ENCODE measurements at regions not wholly inside any gene's neighbourhood (a gene's known extent, or its start where the extent isn't known, plus 50 kb on each side); places are given as distances from the start of the nearest gene placed in this dataset.
A peak's percentile ranks its signal among the peaks of the same experiment; 100 is the strongest.
"Not testable (repeated sequence)": the region's sequence is repeated elsewhere in the genome, so short reads cannot be mapped to it uniquely, and the experiment has no call there.

- Histone ChIP-seq H3K9me3 (ENCODE audit: insufficient read depth, low read depth, low read length) (no peaks in the 10 kb centered on the region), H3K4me3 (ENCODE audit: low read length) (no peak overlapping the region), H3K27me3 (ENCODE audit: insufficient read depth, low read length) (no peaks in the 10 kb centered on the region), H3K27ac (ENCODE audit: low read length) (no peak overlapping the region), H3K36me3 (ENCODE audit: insufficient read depth, low read depth, low read length) (no peaks in the 10 kb centered on the region), H3K9ac (ENCODE audit: low read depth, low read length) (no peak overlapping the region), H3K4me1 (ENCODE audit: insufficient read depth, low read length) (no peaks in the 10 kb centered on the region)
These were observed 91.5 kb upstream of the RREB1 start for GRCh38 chr6:7016226-7016625.

- no peak overlapping the region for H3K9ac ChIP-seq (ENCODE audit: low read depth, low read length)
- H3K4me3 ChIP-seq (ENCODE audit: low read length): no peak overlapping the region
- H3K4me1 ChIP-seq (ENCODE audit: insufficient read depth, low read length): no peaks in the 10 kb centered on the region
- no peak overlapping the region for H3K27ac ChIP-seq (ENCODE audit: low read length)
- H3K9me3 ChIP-seq (ENCODE audit: insufficient read depth, low read depth, low read length): no peaks in the 10 kb centered on the region
- no peaks in the 10 kb centered on the region for H3K27me3 ChIP-seq (ENCODE audit: insufficient read depth, low read length)
- H3K36me3 ChIP-seq (ENCODE audit: insufficient read depth, low read depth, low read length): no peaks in the 10 kb centered on the region
These were observed 86.5 kb upstream of the RREB1 start for GRCh38 chr6:7021301-7021700.

GRCh38 chr6:7025861-7026260 lies 81.9 kb upstream of the RREB1 start:
- H3K9ac ChIP-seq (ENCODE audit: low read depth, low read length): no peak overlapping the region

GRCh38 chr6:7028963-7029362 lies 78.8 kb upstream of the RREB1 start:
- H3K9ac ChIP-seq (ENCODE audit: low read depth, low read length); H3K9me3 ChIP-seq (ENCODE audit: insufficient read depth, low read depth, low read length); H3K27ac ChIP-seq (ENCODE audit: low read length); H3K4me1 ChIP-seq (ENCODE audit: insufficient read depth, low read length); H3K27me3 ChIP-seq (ENCODE audit: insufficient read depth, low read length); H3K36me3 ChIP-seq (ENCODE audit: insufficient read depth, low read depth, low read length); H3K4me3 ChIP-seq (ENCODE audit: low read length): not testable (repeated sequence)

More at GRCh38 chr6:7025861-7026260, 81.9 kb upstream of the RREB1 start:
- Histone ChIP-seq H3K9me3 (ENCODE audit: insufficient read depth, low read depth, low read length) (no peaks in the 10 kb centered on the region; the same call in 1 of the 2 replicates), H3K4me3 (ENCODE audit: low read length) (no peak overlapping the region), H3K27ac (ENCODE audit: low read length) (no peak overlapping the region), H3K36me3 (ENCODE audit: insufficient read depth, low read depth, low read length) (no peaks in the 10 kb centered on the region), H3K27me3 (ENCODE audit: insufficient read depth, low read length) (no peaks in the 10 kb centered on the region), H3K4me1 (ENCODE audit: insufficient read depth, low read length) (no peaks in the 10 kb centered on the region)

GRCh38 chr6:7030968-7031367 lies 76.8 kb upstream of the RREB1 start:
- H3K36me3 ChIP-seq (ENCODE audit: insufficient read depth, low read depth, low read length); H3K27me3 ChIP-seq (ENCODE audit: insufficient read depth, low read length); H3K9me3 ChIP-seq (ENCODE audit: insufficient read depth, low read depth, low read length); H3K4me3 ChIP-seq (ENCODE audit: low read length); H3K4me1 ChIP-seq (ENCODE audit: insufficient read depth, low read length); H3K9ac ChIP-seq (ENCODE audit: low read depth, low read length); H3K27ac ChIP-seq (ENCODE audit: low read length): not testable (repeated sequence)

- H3K36me3 ChIP-seq (ENCODE audit: insufficient read depth, low read depth, low read length): no peaks in the 10 kb centered on the region
- no peak overlapping the region for H3K4me3 ChIP-seq (ENCODE audit: low read length)
- H3K4me1 ChIP-seq (ENCODE audit: insufficient read depth, low read length): no peaks in the 10 kb centered on the region; the same call in 1 of the 2 replicates
- no peak overlapping the region for H3K27ac ChIP-seq (ENCODE audit: low read length)
- no peak overlapping the region for H3K9ac ChIP-seq (ENCODE audit: low read depth, low read length)
- no peaks in the 10 kb centered on the region for H3K27me3 ChIP-seq (ENCODE audit: insufficient read depth, low read length)
- H3K9me3 ChIP-seq (ENCODE audit: insufficient read depth, low read depth, low read length): no peaks in the 10 kb centered on the region
These were observed 74.6 kb upstream of the RREB1 start for GRCh38 chr6:7033202-7033601.

- no peaks in the 10 kb centered on the region; the same call in 1 of the 2 replicates for H3K4me1 ChIP-seq (ENCODE audit: insufficient read depth, low read length)
- H3K9ac ChIP-seq (ENCODE audit: low read depth, low read length): no peak overlapping the region
- no peak overlapping the region for H3K4me3 ChIP-seq (ENCODE audit: low read length)
- H3K36me3 ChIP-seq (ENCODE audit: insufficient read depth, low read depth, low read length): no peaks in the 10 kb centered on the region
- no peaks in the 10 kb centered on the region for H3K27me3 ChIP-seq (ENCODE audit: insufficient read depth, low read length)
- no peak overlapping the region for H3K27ac ChIP-seq (ENCODE audit: low read length)
- no peaks in the 10 kb centered on the region for H3K9me3 ChIP-seq (ENCODE audit: insufficient read depth, low read depth, low read length)
These were observed 73.7 kb upstream of the RREB1 start for GRCh38 chr6:7034055-7034454.

GRCh38 chr6:7035837-7036249 lies 71.9 kb upstream of the RREB1 start:
- no peak overlapping the region for H3K9ac ChIP-seq (ENCODE audit: low read depth, low read length)
- H3K36me3 ChIP-seq (ENCODE audit: insufficient read depth, low read depth, low read length): no peaks in the 10 kb centered on the region
- H3K9me3 ChIP-seq (ENCODE audit: insufficient read depth, low read depth, low read length): no peaks in the 10 kb centered on the region
- no peaks in the 10 kb centered on the region for H3K27me3 ChIP-seq (ENCODE audit: insufficient read depth, low read length)
- H3K4me1 ChIP-seq (ENCODE audit: insufficient read depth, low read length): no peaks in the 10 kb centered on the region; the same call in 1 of the 2 replicates
- H3K4me3 ChIP-seq (ENCODE audit: low read length): no peak overlapping the region
- no peak overlapping the region for H3K27ac ChIP-seq (ENCODE audit: low read length)

GRCh38 chr6:7041511-7042026 lies 66.2 kb upstream of the RREB1 start:
- Histone ChIP-seq H3K4me3 (ENCODE audit: low read length) (peak overlapping the region; percentile 3; the same call in 1 of the 2 replicates), H3K9me3 (ENCODE audit: insufficient read depth, low read depth, low read length) (no peaks in the 10 kb centered on the region), H3K27me3 (ENCODE audit: insufficient read depth, low read length) (peaks cover 12% of the 10 kb centered on the region; the same call in 1 of the 2 replicates), H3K27ac (ENCODE audit: low read length) (no peak overlapping the region), H3K36me3 (ENCODE audit: insufficient read depth, low read depth, low read length) (no peaks in the 10 kb centered on the region), H3K9ac (ENCODE audit: low read depth, low read length) (no peak overlapping the region), H3K4me1 (ENCODE audit: insufficient read depth, low read length) (peaks cover 17% of the 10 kb centered on the region)

GRCh38 chr6:7042056-7042653 lies 65.6 kb upstream of the RREB1 start:
- Histone ChIP-seq H3K9me3 (ENCODE audit: insufficient read depth, low read depth, low read length) (no peaks in the 10 kb centered on the region), H3K27ac (ENCODE audit: low read length) (no peak overlapping the region), H3K9ac (ENCODE audit: low read depth, low read length) (0 out of 2 replicates have a peak overlapping the region, but pooled peaks have one; percentile 2), H3K36me3 (ENCODE audit: insufficient read depth, low read depth, low read length) (no peaks in the 10 kb centered on the region), H3K4me1 (ENCODE audit: insufficient read depth, low read length) (peaks cover 17% of the 10 kb centered on the region), H3K27me3 (ENCODE audit: insufficient read depth, low read length) (peaks cover 12% of the 10 kb centered on the region; the same call in 1 of the 2 replicates), H3K4me3 (ENCODE audit: low read length) (peak overlapping the region; percentile 3; the same call in 1 of the 2 replicates)

- H3K27ac ChIP-seq (ENCODE audit: low read length): no peak overlapping the region
- peaks cover 17% of the 10 kb centered on the region for H3K4me1 ChIP-seq (ENCODE audit: insufficient read depth, low read length)
- no peaks in the 10 kb centered on the region for H3K36me3 ChIP-seq (ENCODE audit: insufficient read depth, low read depth, low read length)
- 0 out of 2 replicates have a peak overlapping the region, but pooled peaks have one; percentile 2 for H3K9ac ChIP-seq (ENCODE audit: low read depth, low read length)
- no peak overlapping the region for H3K4me3 ChIP-seq (ENCODE audit: low read length)
- no peaks in the 10 kb centered on the region for H3K9me3 ChIP-seq (ENCODE audit: insufficient read depth, low read depth, low read length)
- H3K27me3 ChIP-seq (ENCODE audit: insufficient read depth, low read length): peaks cover 12% of the 10 kb centered on the region; the same call in 1 of the 2 replicates
These were observed 64.9 kb upstream of the RREB1 start for GRCh38 chr6:7042654-7043545.
